ENCODE measurements at regions not wholly inside any gene's neighbourhood (a gene's known extent, or its start where the extent isn't known, plus 50 kb on each side); places are given as distances from the start of the nearest gene placed in this dataset.
"Not testable (repeated sequence)": the region's sequence is repeated elsewhere in the genome, so short reads cannot be mapped to it uniquely, and the experiment has no call there.

- H3K27me3 ChIP-seq (ENCODE audit: control insufficient read depth, insufficient read depth, low read length): no peaks in the 10 kb centered on the region
- H3K36me3 ChIP-seq (ENCODE audit: control insufficient read depth, insufficient read depth, low read length): no peaks in the 10 kb centered on the region
- WGBS (ENCODE audit: insufficient coverage, insufficient read length): no CpG with 5 or more reads among the region's 1 CpG
- no peaks in the 10 kb centered on the region for H3K4me1 ChIP-seq (ENCODE audit: control insufficient read depth, insufficient read depth, low read length)
- no peak overlapping the region for H3K27ac ChIP-seq (ENCODE audit: low read length)
- no peak overlapping the region for H3K4me3 ChIP-seq (ENCODE audit: low read length)
- H3K9me3 ChIP-seq (ENCODE audit: control insufficient read depth, insufficient read depth, low read length): no peaks in the 10 kb centered on the region
- no peak for DNase-seq (ENCODE audit: low read depth, low spot score)
Measured at GRCh38 chr2:123596621-123597020, 428.5 kb upstream of the CNTNAP5 start.

GRCh38 chr2:123597988-123598387, 427.1 kb upstream of the CNTNAP5 start:
- no CpG with 5 or more reads among the region's 2 CpGs for WGBS (ENCODE audit: insufficient coverage, insufficient read length)

GRCh38 chr2:123606631-123607030, 418.5 kb upstream of the CNTNAP5 start:
- no CpG with 5 or more reads among the region's 2 CpGs for WGBS (ENCODE audit: insufficient coverage, insufficient read length)
- H3K27me3 ChIP-seq (ENCODE audit: control insufficient read depth, insufficient read depth, low read length): no peaks in the 10 kb centered on the region
- no peak overlapping the region for H3K27ac ChIP-seq (ENCODE audit: low read length)
- H3K4me3 ChIP-seq (ENCODE audit: low read length): no peak overlapping the region
- no peaks in the 10 kb centered on the region for H3K9me3 ChIP-seq (ENCODE audit: control insufficient read depth, insufficient read depth, low read length)
- H3K4me1 ChIP-seq (ENCODE audit: control insufficient read depth, insufficient read depth, low read length): peaks cover 1% of the 10 kb centered on the region; the same call in 1 of the 2 replicates
- no peaks in the 10 kb centered on the region for H3K36me3 ChIP-seq (ENCODE audit: control insufficient read depth, insufficient read depth, low read length)
- no peak for DNase-seq (ENCODE audit: low read depth, low spot score)

More at GRCh38 chr2:123597988-123598387, 427.1 kb upstream of the CNTNAP5 start:
- Histone ChIP-seq H3K27ac (ENCODE audit: low read length) (no peak overlapping the region), H3K4me1 (ENCODE audit: control insufficient read depth, insufficient read depth, low read length) (no peaks in the 10 kb centered on the region), H3K36me3 (ENCODE audit: control insufficient read depth, insufficient read depth, low read length) (no peaks in the 10 kb centered on the region), H3K27me3 (ENCODE audit: control insufficient read depth, insufficient read depth, low read length) (no peaks in the 10 kb centered on the region), H3K9me3 (ENCODE audit: control insufficient read depth, insufficient read depth, low read length) (no peaks in the 10 kb centered on the region), H3K4me3 (ENCODE audit: low read length) (no peak overlapping the region)
- no peak for DNase-seq (ENCODE audit: low read depth, low spot score)

GRCh38 chr2:123609077-123609476, 416.0 kb upstream of the CNTNAP5 start:
- no peak overlapping the region for H3K4me3 ChIP-seq (ENCODE audit: low read length)
- H3K36me3 ChIP-seq (ENCODE audit: control insufficient read depth, insufficient read depth, low read length): no peaks in the 10 kb centered on the region
- no peaks in the 10 kb centered on the region for H3K9me3 ChIP-seq (ENCODE audit: control insufficient read depth, insufficient read depth, low read length)
- peaks cover 1% of the 10 kb centered on the region; the same call in 1 of the 2 replicates for H3K4me1 ChIP-seq (ENCODE audit: control insufficient read depth, insufficient read depth, low read length)
- H3K27me3 ChIP-seq (ENCODE audit: control insufficient read depth, insufficient read depth, low read length): no peaks in the 10 kb centered on the region
- DNase-seq (ENCODE audit: low read depth, low spot score): no peak
- WGBS (ENCODE audit: insufficient coverage, insufficient read length): no CpG with 5 or more reads among the region's 1 CpG
- H3K27ac ChIP-seq (ENCODE audit: low read length): no peak overlapping the region

GRCh38 chr2:123614596-123614995, 410.5 kb upstream of the CNTNAP5 start:
- no peaks in the 10 kb centered on the region for H3K36me3 ChIP-seq (ENCODE audit: control insufficient read depth, insufficient read depth, low read length)
- no peaks in the 10 kb centered on the region for H3K9me3 ChIP-seq (ENCODE audit: control insufficient read depth, insufficient read depth, low read length)
- H3K4me1 ChIP-seq (ENCODE audit: control insufficient read depth, insufficient read depth, low read length): no peaks in the 10 kb centered on the region
- no peak for DNase-seq (ENCODE audit: low read depth, low spot score)
- H3K4me3 ChIP-seq (ENCODE audit: low read length): no peak overlapping the region
- H3K27ac ChIP-seq (ENCODE audit: low read length): no peak overlapping the region
- H3K27me3 ChIP-seq (ENCODE audit: control insufficient read depth, insufficient read depth, low read length): no peaks in the 10 kb centered on the region

GRCh38 chr2:123618642-123619041, 406.4 kb upstream of the CNTNAP5 start:
- WGBS (ENCODE audit: insufficient coverage, insufficient read length): no CpG with 5 or more reads among the region's 8 CpGs
- not testable (repeated sequence) for DNase-seq (ENCODE audit: low read depth, low spot score); H3K9me3 ChIP-seq (ENCODE audit: control insufficient read depth, insufficient read depth, low read length); H3K36me3 ChIP-seq (ENCODE audit: control insufficient read depth, insufficient read depth, low read length); H3K4me3 ChIP-seq (ENCODE audit: low read length); H3K27ac ChIP-seq (ENCODE audit: low read length); H3K27me3 ChIP-seq (ENCODE audit: control insufficient read depth, insufficient read depth, low read length); H3K4me1 ChIP-seq (ENCODE audit: control insufficient read depth, insufficient read depth, low read length)

- no peaks in the 10 kb centered on the region for H3K27me3 ChIP-seq (ENCODE audit: control insufficient read depth, insufficient read depth, low read length)
- H3K27ac ChIP-seq (ENCODE audit: low read length): no peak overlapping the region
- no CpG with 5 or more reads among the region's 3 CpGs for WGBS (ENCODE audit: insufficient coverage, insufficient read length)
- no peak for DNase-seq (ENCODE audit: low read depth, low spot score)
- H3K9me3 ChIP-seq (ENCODE audit: control insufficient read depth, insufficient read depth, low read length): no peaks in the 10 kb centered on the region
- H3K4me1 ChIP-seq (ENCODE audit: control insufficient read depth, insufficient read depth, low read length): no peaks in the 10 kb centered on the region
- H3K36me3 ChIP-seq (ENCODE audit: control insufficient read depth, insufficient read depth, low read length): no peaks in the 10 kb centered on the region
- H3K4me3 ChIP-seq (ENCODE audit: low read length): no peak overlapping the region
Measured at GRCh38 chr2:123624816-123625215, 400.3 kb upstream of the CNTNAP5 start.

- WGBS (ENCODE audit: insufficient coverage, insufficient read length): no CpG with 5 or more reads among the region's 1 CpG
Measured at GRCh38 chr2:123636232-123636631, 388.9 kb upstream of the CNTNAP5 start.

GRCh38 chr2:123640685-123641335, 384.3 kb upstream of the CNTNAP5 start:
- Histone ChIP-seq H3K4me1 (ENCODE audit: control insufficient read depth, insufficient read depth, low read length) (peaks cover 2% of the 10 kb centered on the region; the same call in 1 of the 2 replicates), H3K4me3 (ENCODE audit: low read length) (no peak overlapping the region), H3K9me3 (ENCODE audit: control insufficient read depth, insufficient read depth, low read length) (no peaks in the 10 kb centered on the region), H3K27me3 (ENCODE audit: control insufficient read depth, insufficient read depth, low read length) (no peaks in the 10 kb centered on the region), H3K36me3 (ENCODE audit: control insufficient read depth, insufficient read depth, low read length) (no peaks in the 10 kb centered on the region), H3K27ac (ENCODE audit: low read length) (no peak overlapping the region)
- WGBS (ENCODE audit: insufficient coverage, insufficient read length): no CpG with 5 or more reads among the region's 4 CpGs
- no peak for DNase-seq (ENCODE audit: low read depth, low spot score)

More at GRCh38 chr2:123636232-123636631, 388.9 kb upstream of the CNTNAP5 start:
- Histone ChIP-seq H3K4me1 (ENCODE audit: control insufficient read depth, insufficient read depth, low read length) (peaks cover 2% of the 10 kb centered on the region; the same call in 1 of the 2 replicates), H3K27ac (ENCODE audit: low read length) (no peak overlapping the region), H3K9me3 (ENCODE audit: control insufficient read depth, insufficient read depth, low read length) (no peaks in the 10 kb centered on the region), H3K27me3 (ENCODE audit: control insufficient read depth, insufficient read depth, low read length) (no peaks in the 10 kb centered on the region), H3K36me3 (ENCODE audit: control insufficient read depth, insufficient read depth, low read length) (no peaks in the 10 kb centered on the region), H3K4me3 (ENCODE audit: low read length) (no peak overlapping the region)
- DNase-seq (ENCODE audit: low read depth, low spot score): no peak

- no peak for DNase-seq (ENCODE audit: low read depth, low spot score)
- H3K4me1 ChIP-seq (ENCODE audit: control insufficient read depth, insufficient read depth, low read length): peaks cover 2% of the 10 kb centered on the region; the same call in 1 of the 2 replicates
- H3K36me3 ChIP-seq (ENCODE audit: control insufficient read depth, insufficient read depth, low read length): no peaks in the 10 kb centered on the region
- no peak overlapping the region for H3K27ac ChIP-seq (ENCODE audit: low read length)
- no peaks in the 10 kb centered on the region for H3K9me3 ChIP-seq (ENCODE audit: control insufficient read depth, insufficient read depth, low read length)
- H3K27me3 ChIP-seq (ENCODE audit: control insufficient read depth, insufficient read depth, low read length): no peaks in the 10 kb centered on the region
- no peak overlapping the region for H3K4me3 ChIP-seq (ENCODE audit: low read length)
Measured at GRCh38 chr2:123644053-123644452, 381.0 kb upstream of the CNTNAP5 start.

GRCh38 chr2:123648016-123648415, 377.1 kb upstream of the CNTNAP5 start:
- H3K27me3 ChIP-seq (ENCODE audit: control insufficient read depth, insufficient read depth, low read length): no peaks in the 10 kb centered on the region

More at GRCh38 chr2:123648016-123648415, 377.1 kb upstream of the CNTNAP5 start:
- Histone ChIP-seq H3K4me1 (ENCODE audit: control insufficient read depth, insufficient read depth, low read length) (no peaks in the 10 kb centered on the region), H3K9me3 (ENCODE audit: control insufficient read depth, insufficient read depth, low read length) (no peaks in the 10 kb centered on the region), H3K36me3 (ENCODE audit: control insufficient read depth, insufficient read depth, low read length) (no peaks in the 10 kb centered on the region), H3K4me3 (ENCODE audit: low read length) (no peak overlapping the region), H3K27ac (ENCODE audit: low read length) (no peak overlapping the region)
- WGBS (ENCODE audit: insufficient coverage, insufficient read length): no CpG with 5 or more reads among the region's 3 CpGs
- DNase-seq (ENCODE audit: low read depth, low spot score): no peak

Measured in iPS DF 6.9 (cell line).